Body of pancreas (tissue), 4 donors: ENCODE measurements at regions not wholly inside any gene's neighbourhood (a gene's known extent, or its start where the extent isn't known, plus 50 kb on each side); places are given as distances from the start of the nearest gene placed in this dataset.

Experiments used
- ATAC-seq: fragments of 150-250 bp; one replicate; pipeline ENCODE4 v1.9.1; 2016
- DNase-seq, 4 donors: peaks; one replicate each; pipeline ENCODE4 v3.0.0-alpha.2; 2019
- H3K27ac ChIP-seq, 4 donors: fragments of 200-600 bp; sonication (generic); 1 replicate in 3 of 4; 2 replicates in 1 of 4; pipeline versions ENCODE4 v1.5.1 to v1.6.1; 2016 to 2019; ENCODE audit warnings: mild to moderate bottlenecking in 1 of 4, mixed read lengths in 1 of 4, moderate library complexity in 1 of 4
- H3K27me3 ChIP-seq, 2 donors: fragments of 200-600 bp; sonication (generic); one replicate each; pipeline ENCODE4 v1.6.0; 2016; ENCODE audit warnings: mild to moderate bottlenecking in 1 of 2
- H3K36me3 ChIP-seq, 2 donors: fragments of 200-600 bp; sonication (generic); replicated peaks in 1 of 2; 2 replicates each; pipeline ENCODE4 v1.5.1; 2016; ENCODE audit warnings: low read depth in 2 of 2; ENCODE audit not compliant: insufficient read depth in 1 of 2
- H3K4me1 ChIP-seq: fragments of 200-600 bp; sonication (generic); one replicate; pipeline ENCODE4 v1.6.0; 2016
- H3K4me3 ChIP-seq, 2 donors: fragments of 200-600 bp; sonication (generic); 1 replicate in 1 of 2; 2 replicates in 1 of 2; pipeline ENCODE4 v1.5.1; 2016 to 2019
- H3K9me3 ChIP-seq, 3 donors: fragments of 200-600 bp; sonication (generic); 1 replicate in 2 of 3; 2 replicates in 1 of 3; pipeline ENCODE4 v1.5.1; 2016
- CTCF ChIP-seq, 7 experiments: fragments of 450-650 bp in 4 of 7; fragments of 200-600 bp in 3 of 7; sonication (generic) in 3 of 7; IDR thresholded peaks; one replicate each; pipeline ENCODE4 v1.5.1; 2016 to 2019; ENCODE audit warnings: antibody characterized with exemption in 7 of 7
- POLR2A ChIP-seq, 3 donors: fragments of 450-650 bp; IDR thresholded peaks; one replicate each; pipeline ENCODE4 v1.6.1; 2016; ENCODE audit warnings: antibody characterized with exemption in 3 of 3, mild to moderate bottlenecking in 2 of 3
- WGBS, 2 donors: methylation state at CpG; one replicate each; pipeline ENCODE4 v1.1.5; 2017; 5-methylcytosine and 5-hydroxymethylcytosine counted together
- intact Hi-C: fragments of 100-400 bp; cut with DNase I; formaldehyde crosslinking; loops from one replicate; pipeline ENCODE4 v1.15.1; 2023

GRCh38 chr1:103266036-103266435 is 157.7 kb upstream of the COL11A1 start:
- no peak for ATAC-seq
- Histone ChIP-seq H3K9me3 (no peaks in the 10 kb centered on the region), H3K36me3 (no peaks in the 10 kb centered on the region), H3K4me1 (no peaks in the 10 kb centered on the region), H3K27ac (no peak overlapping the region), H3K4me3 (no peak overlapping the region), H3K27me3 (no peaks in the 10 kb centered on the region)
- DNase-seq: no peak
- intact Hi-C loops: no loop called here
- no peak for TF ChIP-seq CTCF (IDR thresholded peaks at IDR 0.05)
- no peak for TF ChIP-seq POLR2A (IDR thresholded peaks at IDR 0.05)

GRCh38 chr1:103265551-103265950 is 157.2 kb upstream of the COL11A1 start:
- Histone ChIP-seq H3K4me1 (no peaks in the 10 kb centered on the region), H3K36me3 (no peaks in the 10 kb centered on the region), H3K4me3 (no peak overlapping the region), H3K27ac (no peak overlapping the region), H3K9me3 (no peaks in the 10 kb centered on the region), H3K27me3 (no peaks in the 10 kb centered on the region)
- ATAC-seq (no peak), DNase-seq (no peak)
- no peak for TF ChIP-seq POLR2A (IDR thresholded peaks at IDR 0.05)
- no peak for TF ChIP-seq CTCF (IDR thresholded peaks at IDR 0.05)
- intact Hi-C loops: no loop called here

GRCh38 chr1:103259982-103260381 is 151.7 kb upstream of the COL11A1 start:
- H3K27me3 ChIP-seq: no peaks in the 10 kb centered on the region
- 71 to 72% methylated on average over 2 of the region's 2 CpGs for WGBS, 2 donors
- no peak for TF ChIP-seq CTCF (IDR thresholded peaks at IDR 0.05)

GRCh38 chr1:103256490-103256889 is 148.2 kb upstream of the COL11A1 start:
- Histone ChIP-seq H3K27me3 (no peaks in the 10 kb centered on the region), H3K27ac (no peak overlapping the region), H3K36me3 (no peaks in the 10 kb centered on the region), H3K4me3 (no peak overlapping the region), H3K9me3 (no peaks in the 10 kb centered on the region), H3K4me1 (no peaks in the 10 kb centered on the region)
- TF ChIP-seq CTCF (IDR thresholded peaks at IDR 0.05) (no peak), POLR2A (IDR thresholded peaks at IDR 0.05) (no peak)
- intact Hi-C loops: no loop called here
- ATAC-seq (no peak), DNase-seq (no peak)
- WGBS, 2 donors: 90 to 91% methylated on average over 1 of the region's 1 CpG

More at GRCh38 chr1:103259982-103260381, 151.7 kb upstream of the COL11A1 start:
- no peaks in the 10 kb centered on the region for H3K4me1 ChIP-seq
- H3K4me3 ChIP-seq: no peak overlapping the region
- H3K36me3 ChIP-seq: no peaks in the 10 kb centered on the region
- no peak for DNase-seq
- ATAC-seq: no peak
- intact Hi-C loops: no loop called here
- H3K27ac ChIP-seq: no peak overlapping the region
- no peaks in the 10 kb centered on the region for H3K9me3 ChIP-seq

- H3K4me1 ChIP-seq: peaks cover 6% of the 10 kb centered on the region
- DNase-seq (no peak), ATAC-seq (no peak)
- WGBS, 2 donors: 49 to 54% methylated on average over 3 of the region's 3 CpGs
- intact Hi-C loops: no loop called here
- no peak overlapping the region for H3K27ac ChIP-seq
- no peak for TF ChIP-seq CTCF (IDR thresholded peaks at IDR 0.05)
- TF ChIP-seq POLR2A (IDR thresholded peaks at IDR 0.05): no peak
- H3K9me3 ChIP-seq: no peaks in the 10 kb centered on the region
- H3K27me3 ChIP-seq: no peaks in the 10 kb centered on the region
- H3K36me3 ChIP-seq: no peaks in the 10 kb centered on the region
- no peak overlapping the region for H3K4me3 ChIP-seq
Observed at GRCh38 chr1:103254691-103255090, 146.4 kb upstream of the COL11A1 start.
